GM12892 (cell line): ENCODE measurements at regions not wholly inside any gene's neighbourhood (a gene's known extent, or its start where the extent isn't known, plus 50 kb on each side); places are given as distances from the start of the nearest gene placed in this dataset.

Source experiments
- POLR2A ChIP-seq: IDR thresholded peaks from 2 replicates; pipeline ENCODE4 v1.6.1; 2011; ENCODE audit warnings: low read depth, low read length, control low read depth
- TAF1 ChIP-seq: IDR thresholded peaks from 2 replicates; pipeline ENCODE4 v1.6.1; 2011; ENCODE audit warnings: low read depth, mild to moderate bottlenecking, control low read depth, low read length, borderline replicate concordance

DNA sequence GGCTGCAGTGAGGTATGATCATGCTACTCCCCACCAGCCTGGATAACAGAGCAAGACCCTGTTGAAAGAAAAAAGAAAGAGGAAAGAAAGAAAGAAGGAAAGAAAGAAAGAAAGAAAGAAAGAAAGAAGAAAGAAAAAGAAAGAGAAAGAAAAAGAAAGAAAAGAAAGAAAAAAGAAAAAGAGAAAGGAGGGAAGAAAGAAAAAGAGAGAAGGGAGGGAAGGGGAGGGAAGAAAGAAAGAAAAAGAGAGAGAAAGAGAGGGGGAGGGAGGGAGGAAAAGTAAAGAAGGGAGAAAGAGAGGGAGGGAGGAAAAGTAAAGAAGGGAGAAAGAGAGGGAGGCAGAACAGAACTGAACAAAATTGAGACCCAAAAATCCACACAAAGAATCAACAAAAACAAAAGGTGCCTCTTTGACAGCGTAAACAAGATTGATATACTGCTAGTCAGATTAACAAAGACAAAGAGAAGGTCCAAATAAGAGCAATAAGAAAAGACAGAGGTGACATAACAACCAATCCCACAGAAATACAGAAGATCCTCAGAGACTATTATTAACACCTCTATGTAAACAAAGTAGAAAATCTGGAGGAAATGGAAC is 293.9 kb upstream of the AMIGO2 start:
- no peak for TF ChIP-seq POLR2A
- no peak for TF ChIP-seq TAF1
